ENCODE measurements at regions not wholly inside any gene's neighbourhood (a gene's known extent, or its start where the extent isn't known, plus 50 kb on each side); places are given as distances from the start of the nearest gene placed in this dataset.
"Not testable (repeated sequence)": the region's sequence is repeated elsewhere in the genome, so short reads cannot be mapped to it uniquely, and the experiment has no call there.

- DNase-seq, result not testable (repeated sequence)
Observed at GRCh38 chr3:71925511-71926261, 140.7 kb upstream of the PROK2 start.

- DNase-seq, result no peak
Observed at GRCh38 chr3:71924721-71925120, 139.8 kb upstream of the PROK2 start.

GRCh38 chr3:71921036-71921435 lies 136.1 kb upstream of the PROK2 start:
- DNase-seq, result no peak

- DNase-seq, result no peak
Observed at GRCh38 chr3:71919572-71919971, 134.6 kb upstream of the PROK2 start.

- no peak for DNase-seq
Observed at GRCh38 chr3:71917545-71917944, 132.6 kb upstream of the PROK2 start.

GRCh38 chr3:71916747-71917369 lies 131.9 kb upstream of the PROK2 start:
- DNase-seq, result no peak

- no peak for DNase-seq
Observed at GRCh38 chr3:71912839-71913495, 128.0 kb upstream of the PROK2 start.

- no peak for DNase-seq
Observed at GRCh38 chr3:71910108-71910507, 125.2 kb upstream of the PROK2 start.

GRCh38 chr3:71907996-71908395 lies 123.0 kb upstream of the PROK2 start:
- no peak for DNase-seq

- no peak for DNase-seq
Observed at GRCh38 chr3:71906976-71907375, 122.0 kb upstream of the PROK2 start.

GRCh38 chr3:71905426-71905825 lies 120.5 kb upstream of the PROK2 start:
- no peak for DNase-seq

- no peak for DNase-seq
Observed at GRCh38 chr3:71903936-71904335, 119.0 kb upstream of the PROK2 start.

- DNase-seq, result no peak
Observed at GRCh38 chr3:71903112-71903495, 118.2 kb upstream of the PROK2 start.

GRCh38 chr3:71902258-71903111 lies 117.5 kb upstream of the PROK2 start:
- no peak for DNase-seq

- no peak for DNase-seq
Observed at GRCh38 chr3:71901645-71902044, 116.7 kb upstream of the PROK2 start.

GRCh38 chr3:71900057-71900456 lies 115.1 kb upstream of the PROK2 start:
- no peak for DNase-seq

- no peak for DNase-seq
Observed at GRCh38 chr3:71896751-71897150, 111.8 kb upstream of the PROK2 start.

GRCh38 chr3:71893702-71894479 lies 108.9 kb upstream of the PROK2 start:
- DNase-seq, result no peak

- no peak for DNase-seq
Observed at GRCh38 chr3:71893122-71893521, 108.2 kb upstream of the PROK2 start.

- DNase-seq, result no peak
Observed at GRCh38 chr3:71891483-71891882, 106.5 kb upstream of the PROK2 start.

- no peak for DNase-seq
Observed at GRCh38 chr3:71890356-71890931, 105.5 kb upstream of the PROK2 start.

- no peak for DNase-seq
Observed at GRCh38 chr3:71887256-71887655, 102.3 kb upstream of the PROK2 start.
